ENCODE measurements at regions not wholly inside any gene's neighbourhood (a gene's known extent, or its start where the extent isn't known, plus 50 kb on each side); places are given as distances from the start of the nearest gene placed in this dataset.

DNA sequence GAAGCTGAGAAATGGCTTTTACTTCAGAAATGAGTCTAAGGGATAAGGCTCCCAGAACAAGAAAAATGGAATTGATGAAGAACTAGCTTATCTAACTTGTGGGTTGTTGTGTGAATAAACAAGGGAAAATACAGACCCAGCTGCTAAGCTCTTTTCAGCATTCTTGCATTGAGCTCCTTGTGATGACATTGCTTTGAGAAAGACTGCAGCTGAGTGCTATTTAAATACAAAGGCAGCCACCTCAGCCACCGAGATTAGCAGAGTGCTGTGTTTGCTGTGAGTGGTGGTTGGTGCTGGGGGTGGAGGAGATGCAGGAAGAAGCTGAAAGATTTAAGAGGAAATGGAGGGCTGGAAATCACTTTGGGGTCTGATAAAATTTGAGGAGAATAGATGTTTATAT, 396.0 kb upstream of the PRICKLE1 start:
- TF ChIP-seq, protein P1, sequence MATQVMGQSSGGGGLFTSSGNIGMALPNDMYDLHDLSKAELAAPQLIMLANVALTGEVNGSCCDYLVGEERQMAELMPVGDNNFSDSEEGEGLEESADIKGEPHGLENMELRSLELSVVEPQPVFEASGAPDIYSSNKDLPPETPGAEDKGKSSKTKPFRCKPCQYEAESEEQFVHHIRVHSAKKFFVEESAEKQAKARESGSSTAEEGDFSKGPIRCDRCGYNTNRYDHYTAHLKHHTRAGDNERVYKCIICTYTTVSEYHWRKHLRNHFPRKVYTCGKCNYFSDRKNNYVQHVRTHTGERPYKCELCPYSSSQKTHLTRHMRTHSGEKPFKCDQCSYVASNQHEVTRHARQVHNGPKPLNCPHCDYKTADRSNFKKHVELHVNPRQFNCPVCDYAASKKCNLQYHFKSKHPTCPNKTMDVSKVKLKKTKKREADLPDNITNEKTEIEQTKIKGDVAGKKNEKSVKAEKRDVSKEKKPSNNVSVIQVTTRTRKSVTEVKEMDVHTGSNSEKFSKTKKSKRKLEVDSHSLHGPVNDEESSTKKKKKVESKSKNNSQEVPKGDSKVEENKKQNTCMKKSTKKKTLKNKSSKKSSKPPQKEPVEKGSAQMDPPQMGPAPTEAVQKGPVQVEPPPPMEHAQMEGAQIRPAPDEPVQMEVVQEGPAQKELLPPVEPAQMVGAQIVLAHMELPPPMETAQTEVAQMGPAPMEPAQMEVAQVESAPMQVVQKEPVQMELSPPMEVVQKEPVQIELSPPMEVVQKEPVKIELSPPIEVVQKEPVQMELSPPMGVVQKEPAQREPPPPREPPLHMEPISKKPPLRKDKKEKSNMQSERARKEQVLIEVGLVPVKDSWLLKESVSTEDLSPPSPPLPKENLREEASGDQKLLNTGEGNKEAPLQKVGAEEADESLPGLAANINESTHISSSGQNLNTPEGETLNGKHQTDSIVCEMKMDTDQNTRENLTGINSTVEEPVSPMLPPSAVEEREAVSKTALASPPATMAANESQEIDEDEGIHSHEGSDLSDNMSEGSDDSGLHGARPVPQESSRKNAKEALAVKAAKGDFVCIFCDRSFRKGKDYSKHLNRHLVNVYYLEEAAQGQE (IDR thresholded peaks at IDR 0.05; ENCODE audit: insufficient replicate concordance, low read depth), result no peak
- TF ChIP-seq POLR2AphosphoS5 (IDR thresholded peaks at IDR 0.05; ENCODE audit: low read depth) (no peak), GABPA (IDR thresholded peaks at IDR 0.05; ENCODE audit: low read depth) (no peak), SPI1 (IDR thresholded peaks at IDR 0.05; ENCODE audit: borderline replicate concordance, low read depth) (no peak)
- TF ChIP-seq, protein P2, sequence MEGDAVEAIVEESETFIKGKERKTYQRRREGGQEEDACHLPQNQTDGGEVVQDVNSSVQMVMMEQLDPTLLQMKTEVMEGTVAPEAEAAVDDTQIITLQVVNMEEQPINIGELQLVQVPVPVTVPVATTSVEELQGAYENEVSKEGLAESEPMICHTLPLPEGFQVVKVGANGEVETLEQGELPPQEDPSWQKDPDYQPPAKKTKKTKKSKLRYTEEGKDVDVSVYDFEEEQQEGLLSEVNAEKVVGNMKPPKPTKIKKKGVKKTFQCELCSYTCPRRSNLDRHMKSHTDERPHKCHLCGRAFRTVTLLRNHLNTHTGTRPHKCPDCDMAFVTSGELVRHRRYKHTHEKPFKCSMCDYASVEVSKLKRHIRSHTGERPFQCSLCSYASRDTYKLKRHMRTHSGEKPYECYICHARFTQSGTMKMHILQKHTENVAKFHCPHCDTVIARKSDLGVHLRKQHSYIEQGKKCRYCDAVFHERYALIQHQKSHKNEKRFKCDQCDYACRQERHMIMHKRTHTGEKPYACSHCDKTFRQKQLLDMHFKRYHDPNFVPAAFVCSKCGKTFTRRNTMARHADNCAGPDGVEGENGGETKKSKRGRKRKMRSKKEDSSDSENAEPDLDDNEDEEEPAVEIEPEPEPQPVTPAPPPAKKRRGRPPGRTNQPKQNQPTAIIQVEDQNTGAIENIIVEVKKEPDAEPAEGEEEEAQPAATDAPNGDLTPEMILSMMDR (IDR thresholded peaks at IDR 0.05; ENCODE audit: insufficient read depth, low read length), result no peak
- no peak for DNase-seq (ENCODE audit: low read depth in 1 of 2, low spot score in 1 of 2)
- Histone ChIP-seq H3K27ac (replicated peaks) (no peak overlapping the region), H3K27me3 (ENCODE audit: insufficient read depth, poor library complexity, severe bottlenecking) (no peaks in the 10 kb centered on the region), H3K4me3 (replicated peaks; ENCODE audit: insufficient read depth, low read length) (no peak overlapping the region)

DNA sequence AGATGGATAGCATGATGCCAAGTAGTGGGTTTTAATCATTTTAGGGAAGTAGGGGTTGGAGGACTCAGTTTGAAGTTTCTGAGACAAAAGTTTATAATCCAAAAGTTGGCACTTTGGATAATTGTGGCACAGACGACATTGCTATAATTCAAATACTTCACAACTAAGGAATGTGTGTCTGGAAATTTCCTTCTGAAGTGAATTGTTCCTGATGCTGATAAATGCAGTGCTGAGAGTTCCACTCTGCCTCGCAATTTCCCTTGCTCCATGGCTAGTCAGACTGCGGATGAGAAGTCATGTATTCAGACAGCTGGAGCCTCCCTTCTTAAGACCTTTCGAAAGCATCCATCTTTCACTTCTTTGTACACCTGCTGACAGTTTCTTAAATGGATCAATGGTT, 393.3 kb upstream of the PRICKLE1 start:
- Histone ChIP-seq H3K27ac (replicated peaks) (no peak overlapping the region), H3K27me3 (ENCODE audit: insufficient read depth, poor library complexity, severe bottlenecking) (no peaks in the 10 kb centered on the region), H3K4me3 (replicated peaks; ENCODE audit: insufficient read depth, low read length) (no peak overlapping the region)
- TF ChIP-seq, protein P1 (IDR thresholded peaks at IDR 0.05; ENCODE audit: insufficient replicate concordance, low read depth), result no peak
- TF ChIP-seq GABPA (IDR thresholded peaks at IDR 0.05; ENCODE audit: low read depth) (no peak), POLR2AphosphoS5 (IDR thresholded peaks at IDR 0.05; ENCODE audit: low read depth) (no peak), SPI1 (IDR thresholded peaks at IDR 0.05; ENCODE audit: borderline replicate concordance, low read depth) (no peak; the same call in 1 of the 2 replicates)
- TF ChIP-seq, protein P2 (IDR thresholded peaks at IDR 0.05; ENCODE audit: insufficient read depth, low read length), result no peak
- no peak for DNase-seq (ENCODE audit: low read depth in 1 of 2, low spot score in 1 of 2)

DNA sequence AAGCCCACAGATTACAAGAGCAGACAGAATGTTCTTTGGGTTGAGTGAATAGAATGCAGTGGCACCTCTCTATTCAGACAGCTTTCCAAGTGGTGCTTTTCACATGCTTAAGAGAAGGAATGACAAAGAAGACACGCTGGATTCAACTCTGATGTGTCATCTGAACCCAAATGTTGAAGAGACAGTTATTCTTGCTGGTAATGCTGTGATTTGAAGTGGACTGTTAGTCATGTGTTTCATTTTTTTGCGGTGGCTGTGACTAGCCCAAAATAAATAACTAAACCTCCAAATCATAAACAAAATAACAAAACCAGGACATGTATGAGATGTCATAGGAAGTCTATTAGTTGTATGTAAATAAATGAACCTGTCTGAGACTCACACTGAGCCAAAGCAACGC, 391.8 kb upstream of the PRICKLE1 start:
- no peak for TF ChIP-seq GABPA (IDR thresholded peaks at IDR 0.05; ENCODE audit: low read depth)
- TF ChIP-seq, protein P1 (IDR thresholded peaks at IDR 0.05; ENCODE audit: insufficient replicate concordance, low read depth), result no peak
- TF ChIP-seq SPI1 (IDR thresholded peaks at IDR 0.05; ENCODE audit: borderline replicate concordance, low read depth), result no peak
- TF ChIP-seq, protein P2 (IDR thresholded peaks at IDR 0.05; ENCODE audit: insufficient read depth, low read length), result no peak
- no peak for TF ChIP-seq POLR2AphosphoS5 (IDR thresholded peaks at IDR 0.05; ENCODE audit: low read depth)
- DNase-seq (ENCODE audit: low read depth in 1 of 2, low spot score in 1 of 2), result no peak

More for the DNA sequence above, 391.8 kb upstream of the PRICKLE1 start:
- Histone ChIP-seq H3K27ac (replicated peaks) (no peak overlapping the region), H3K4me3 (replicated peaks; ENCODE audit: insufficient read depth, low read length) (no peak overlapping the region), H3K27me3 (ENCODE audit: insufficient read depth, poor library complexity, severe bottlenecking) (no peaks in the 10 kb centered on the region)

Measured in HL-60 (cell line).